Fibroblast of skin of abdomen (primary cell): ENCODE measurements at regions not wholly inside any gene's neighbourhood (a gene's known extent, or its start where the extent isn't known, plus 50 kb on each side); places are given as distances from the start of the nearest gene placed in this dataset.
"Not testable (repeated sequence)": the region's sequence is repeated elsewhere in the genome, so short reads cannot be mapped to it uniquely, and the experiment has no call there.

Experiments used
- DNase-seq: peaks from one replicate; pipeline ENCODE4 v3.0.0-alpha.2; 2013

DNA sequence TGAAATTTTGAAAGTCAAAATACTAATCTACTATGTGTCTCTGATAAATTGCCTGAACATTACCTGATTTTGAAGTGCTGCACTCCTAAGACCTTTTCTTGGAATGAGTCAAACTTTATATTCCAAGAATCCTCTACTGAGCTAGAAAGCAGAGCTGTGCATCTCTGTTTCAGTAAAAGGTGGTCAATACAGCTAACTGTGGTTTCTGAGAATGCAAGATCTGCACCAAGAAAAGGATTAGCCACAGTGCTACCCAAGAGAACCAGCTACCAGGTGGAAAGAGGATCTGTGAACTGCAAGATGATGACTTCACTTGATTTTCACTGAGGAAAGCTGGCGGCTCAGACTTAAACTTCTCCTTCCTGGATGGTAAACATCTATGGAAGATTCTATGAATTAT is 289.3 kb downstream of the LIPI start:
- DNase-seq, result not testable (repeated sequence)

DNA sequence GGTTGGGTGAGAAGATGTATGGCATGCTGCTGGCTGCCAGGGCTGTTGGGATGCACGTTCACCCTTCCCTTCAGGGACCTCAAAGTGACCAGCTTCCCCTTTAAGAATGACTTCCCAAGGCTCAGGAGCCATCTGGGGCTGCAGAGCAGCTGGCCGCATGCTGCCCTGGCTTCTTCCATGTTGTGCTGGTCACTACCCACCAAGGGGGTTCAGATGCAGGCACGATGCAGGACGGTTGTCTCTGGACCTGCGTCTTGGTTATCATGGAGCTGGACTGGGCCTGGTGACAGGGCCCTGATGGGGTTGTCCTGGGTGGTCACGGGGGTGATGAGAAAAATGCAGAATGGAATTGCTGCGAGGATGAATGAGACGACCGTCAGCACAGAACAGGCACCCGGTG is 297.8 kb downstream of the POTED start:
- not testable (repeated sequence) for DNase-seq

DNA sequence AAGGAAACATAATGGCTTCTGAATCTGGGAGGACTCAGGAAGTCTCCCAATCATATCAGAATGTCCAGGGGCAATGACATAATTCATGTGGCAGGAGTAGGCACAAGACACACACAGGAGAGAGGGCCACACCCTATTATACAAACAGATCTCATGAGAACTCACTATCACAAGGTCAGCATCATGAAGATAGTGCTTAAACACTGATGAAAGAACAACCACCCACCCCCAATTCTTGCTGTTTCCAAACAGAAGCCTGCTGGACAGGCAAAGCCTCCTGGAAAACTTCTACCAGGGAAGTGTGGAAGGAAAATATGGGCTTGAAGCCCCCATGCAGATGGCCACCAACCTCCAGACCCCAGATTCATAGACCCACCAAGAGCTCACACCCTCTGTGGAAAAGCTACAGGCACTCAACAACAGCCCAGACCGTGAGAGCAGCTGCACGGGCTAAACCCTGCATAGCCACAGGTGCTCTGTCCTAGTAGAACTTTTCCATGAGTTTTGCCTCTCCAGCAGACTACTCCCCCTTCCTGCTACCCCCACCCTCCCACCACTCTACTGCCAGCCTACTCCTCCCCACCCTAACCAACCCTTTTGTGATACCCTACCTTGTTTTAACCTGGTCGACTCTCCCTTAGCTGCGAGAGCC is 287.1 kb downstream of the POTED start:
- not testable (repeated sequence) for DNase-seq

DNA sequence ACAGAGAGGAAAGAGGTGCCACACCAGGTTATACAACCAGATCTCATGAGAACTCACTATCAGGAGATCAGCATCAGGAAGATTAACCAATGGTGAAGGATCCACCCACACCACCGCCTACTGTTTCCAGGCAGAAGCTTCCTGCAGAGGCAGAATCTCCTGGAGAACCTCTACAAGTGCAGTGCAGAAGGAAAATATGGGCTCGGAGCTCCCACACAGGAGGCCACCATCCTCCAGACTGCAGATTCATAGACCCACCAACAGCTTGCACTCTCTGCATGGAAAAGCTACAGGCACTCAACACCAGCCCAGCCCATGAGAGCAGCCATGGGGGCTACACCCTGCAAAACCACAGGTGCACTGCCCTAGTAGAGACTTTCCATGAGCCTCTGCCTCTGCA is 284.0 kb downstream of the POTED start:
- not testable (repeated sequence) for DNase-seq

DNA sequence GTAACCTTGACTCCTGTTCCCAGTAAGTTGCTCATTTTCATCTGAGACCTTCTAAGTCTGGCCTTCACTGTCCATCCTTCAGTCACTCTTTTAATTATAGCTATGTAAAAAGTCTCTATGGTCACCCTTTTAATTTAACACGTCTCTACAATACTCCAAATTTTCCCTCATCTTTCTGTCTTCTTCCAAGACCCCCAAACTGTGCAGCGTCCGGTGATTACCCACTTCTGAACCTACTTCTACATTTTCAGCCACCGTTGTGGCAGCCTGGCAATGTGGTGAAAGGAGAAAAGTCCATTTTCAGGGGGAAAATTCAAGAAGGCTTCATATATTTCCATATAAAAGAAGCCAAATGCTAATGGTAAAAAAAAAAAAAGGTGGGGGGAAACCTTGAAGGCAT is 283.4 kb downstream of the POTED start:
- DNase-seq, result not testable (repeated sequence)

DNA sequence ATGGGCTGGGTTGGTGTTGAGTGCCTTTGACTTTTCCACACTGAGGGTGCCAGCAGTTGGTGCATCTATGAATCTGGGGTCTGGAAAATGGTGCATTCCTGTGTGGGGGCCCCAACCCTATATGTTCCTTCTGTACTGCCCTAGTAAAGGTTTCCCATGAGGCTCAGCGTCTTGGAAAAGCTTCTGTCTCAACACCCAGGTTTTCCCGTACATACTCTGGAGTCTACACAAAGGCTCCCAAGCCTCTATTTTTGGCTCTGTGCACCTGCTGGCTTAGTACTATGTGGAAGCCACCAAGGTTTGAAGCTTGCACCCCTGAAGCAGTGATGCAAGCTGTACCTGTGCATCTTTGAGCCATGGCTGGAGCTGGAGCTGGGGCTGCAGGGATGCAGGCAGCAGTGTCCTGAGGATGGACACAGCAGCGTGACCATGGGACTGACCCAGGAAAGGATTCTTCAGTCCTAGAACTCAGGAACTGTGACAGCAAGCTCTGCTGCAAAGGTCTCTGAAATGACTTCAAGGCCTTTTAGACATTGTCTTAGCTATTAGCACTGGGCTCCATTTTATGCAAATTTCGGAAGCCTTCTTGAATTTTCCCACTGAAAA is 282.7 kb downstream of the POTED start:
- not testable (repeated sequence) for DNase-seq

DNA sequence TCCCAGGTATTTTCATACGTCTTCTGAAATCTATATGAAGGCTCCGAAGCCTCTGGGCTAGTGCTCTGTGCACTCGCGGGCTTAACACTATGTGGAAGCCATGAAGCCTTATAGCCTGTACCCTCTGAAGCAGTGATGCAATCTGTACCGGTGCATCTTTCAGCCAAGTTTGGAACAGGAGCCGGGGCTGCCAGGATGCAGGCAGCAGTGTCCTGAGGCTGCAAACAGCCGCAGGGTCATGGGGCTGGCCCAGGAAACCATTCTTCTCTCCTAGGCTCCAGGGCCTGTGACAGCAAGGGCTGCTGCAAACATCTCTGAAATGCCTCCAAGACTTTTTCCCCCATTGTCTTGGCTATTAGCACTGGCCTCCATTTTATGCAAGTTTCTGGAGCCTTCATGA is 279.6 kb downstream of the POTED start:
- DNase-seq, result not testable (repeated sequence)

DNA sequence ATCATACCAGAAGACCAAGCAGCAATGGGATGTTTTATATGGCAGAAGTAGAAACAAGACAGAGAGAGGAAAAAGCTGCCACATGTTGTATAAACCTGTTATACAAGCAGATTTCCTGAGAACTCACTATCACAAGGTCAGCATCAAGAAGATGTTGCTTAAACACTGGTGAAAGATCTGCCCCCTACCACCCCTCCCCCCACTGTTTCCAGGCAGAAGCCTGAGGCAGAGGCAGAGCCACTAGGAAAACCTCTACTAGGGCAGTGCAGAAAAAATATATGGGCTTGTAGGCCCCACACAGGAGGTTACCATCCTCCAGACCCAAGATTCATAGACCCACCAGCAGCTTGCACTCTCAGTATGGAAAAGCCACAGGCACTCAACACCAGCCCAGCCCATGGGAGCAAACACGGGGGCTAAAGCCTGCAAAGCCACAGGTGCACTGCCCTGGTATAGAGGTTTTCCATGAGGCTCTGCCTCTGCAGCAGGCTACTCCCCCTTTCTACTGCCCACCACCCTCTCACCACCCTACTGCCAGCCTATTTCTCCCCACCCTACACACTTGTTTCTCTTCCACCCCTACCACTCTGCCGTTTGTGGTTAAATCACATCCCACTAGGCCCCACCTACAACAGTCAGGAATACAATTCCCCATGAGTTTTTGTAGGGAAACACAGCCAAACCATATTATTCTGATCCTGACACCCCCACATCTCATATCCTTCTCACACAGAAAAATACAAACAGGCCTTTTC is 274.2 kb downstream of the POTED start:
- DNase-seq, result not testable (repeated sequence)

DNA sequence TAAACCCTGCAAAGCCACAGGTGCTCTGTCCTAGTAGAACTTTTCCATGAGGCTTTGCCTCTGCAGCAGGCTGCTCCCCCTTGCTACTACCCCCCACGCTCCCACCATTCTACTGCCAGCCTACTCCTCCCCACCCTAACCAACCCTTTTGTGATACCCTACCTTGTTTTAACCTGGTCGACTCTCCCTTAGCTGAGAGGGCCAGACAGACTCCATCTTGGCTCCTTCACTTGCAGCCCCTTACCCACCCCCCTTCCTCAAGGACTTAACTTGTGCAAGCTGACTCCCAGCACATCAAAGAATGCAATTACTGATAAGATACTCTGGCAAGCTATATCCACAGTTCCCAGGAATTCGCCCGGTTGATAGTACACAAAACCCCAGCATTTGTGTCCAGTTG is 267.9 kb downstream of the POTED start:
- DNase-seq, result not testable (repeated sequence)

DNA sequence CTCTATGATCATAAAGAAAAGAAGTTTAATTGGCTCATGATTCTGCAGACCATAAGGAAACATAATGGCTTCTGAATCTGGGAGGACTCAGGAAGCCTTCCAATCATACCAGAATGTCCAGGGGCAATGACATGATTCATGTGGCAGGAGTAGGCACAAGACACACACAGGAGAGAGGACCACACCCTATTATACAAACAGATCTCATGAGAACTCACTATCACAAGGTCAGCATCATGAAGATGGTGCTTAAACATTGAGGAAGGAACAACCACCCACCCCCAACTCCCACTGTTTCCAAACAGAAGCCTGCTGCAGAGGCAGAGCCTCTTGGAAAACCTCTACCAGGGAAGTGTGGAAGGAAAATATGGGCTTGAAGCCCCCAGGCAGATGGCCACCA is 267.4 kb downstream of the POTED start:
- DNase-seq, result not testable (repeated sequence)

DNA sequence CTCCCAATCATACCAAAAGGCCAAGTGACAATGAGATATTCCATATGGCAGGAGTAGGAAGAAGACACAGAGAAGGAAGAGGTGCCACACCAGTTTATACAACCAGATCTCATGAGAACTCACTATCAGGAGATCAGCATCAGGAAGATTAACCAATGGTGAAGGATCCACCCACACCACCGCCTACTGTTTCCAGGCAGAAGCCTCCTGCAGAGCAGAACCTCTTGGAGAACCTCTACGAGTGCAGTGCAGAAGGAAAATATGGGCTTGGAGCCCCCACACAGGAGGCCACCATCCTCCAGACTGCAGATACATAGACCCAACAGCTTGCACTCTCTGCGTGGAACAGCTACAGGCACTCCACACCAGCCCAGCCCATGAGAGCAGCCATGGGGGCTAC is 264.4 kb downstream of the POTED start:
- DNase-seq, result not testable (repeated sequence)

DNA sequence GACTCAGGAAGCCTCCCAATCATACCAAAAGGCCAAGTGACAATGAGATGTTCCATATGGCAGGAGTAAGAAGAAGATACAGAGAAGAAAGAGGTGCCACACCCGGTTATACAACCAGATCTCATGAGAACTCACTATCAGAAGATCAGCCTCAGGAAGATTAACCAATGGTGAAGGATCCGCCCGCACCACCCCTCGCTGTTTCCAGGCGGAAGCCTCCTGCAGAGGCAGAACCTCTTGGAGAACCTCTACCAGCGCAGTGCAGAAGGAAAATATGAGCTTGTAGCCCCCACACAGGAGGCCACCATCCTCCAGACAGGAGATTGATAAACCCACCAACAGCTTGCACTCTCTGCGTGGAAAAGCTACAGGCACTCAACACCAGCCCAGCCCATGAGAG is 245.1 kb downstream of the POTED start:
- no peak for DNase-seq

DNA sequence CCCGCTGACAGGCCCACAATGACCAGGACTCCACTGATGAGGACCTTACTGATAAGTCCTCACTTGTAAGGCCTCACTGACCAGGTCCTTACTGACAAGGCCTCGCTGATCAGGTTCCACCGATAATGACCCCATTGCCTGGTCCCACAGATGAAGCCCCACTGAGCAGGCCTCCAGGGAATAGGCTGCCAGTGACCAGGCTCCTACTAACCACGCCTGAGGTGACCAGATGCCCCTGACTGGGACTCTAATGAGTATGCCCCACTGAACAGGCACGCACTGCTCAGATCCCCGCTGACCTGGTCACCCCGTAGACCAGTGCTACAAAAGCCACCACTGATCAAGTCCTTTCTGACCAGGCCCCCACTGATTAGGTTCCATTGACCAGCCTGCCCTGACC is 241.2 kb downstream of the POTED start:
- not testable (repeated sequence) for DNase-seq

DNA sequence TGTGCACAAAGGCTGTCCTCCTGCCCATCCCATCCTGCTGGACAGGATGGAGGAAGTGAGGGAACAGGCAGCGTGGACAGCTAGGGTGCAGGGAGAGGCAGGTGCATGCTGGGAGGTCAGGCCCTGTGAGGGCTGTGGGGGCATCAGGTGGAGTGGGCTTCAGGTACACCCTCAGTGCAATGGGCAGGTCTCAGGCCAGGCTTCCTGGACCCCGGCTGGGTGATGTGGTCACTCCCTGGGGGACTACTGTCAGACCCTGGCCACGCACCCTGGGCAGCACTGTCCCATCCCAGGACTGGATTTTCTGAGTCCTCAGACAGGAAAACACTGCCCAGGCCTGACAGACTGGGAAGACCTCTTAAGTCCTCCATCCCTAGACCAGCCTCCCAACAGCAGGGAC is 239.9 kb downstream of the POTED start:
- not testable (repeated sequence) for DNase-seq

DNA sequence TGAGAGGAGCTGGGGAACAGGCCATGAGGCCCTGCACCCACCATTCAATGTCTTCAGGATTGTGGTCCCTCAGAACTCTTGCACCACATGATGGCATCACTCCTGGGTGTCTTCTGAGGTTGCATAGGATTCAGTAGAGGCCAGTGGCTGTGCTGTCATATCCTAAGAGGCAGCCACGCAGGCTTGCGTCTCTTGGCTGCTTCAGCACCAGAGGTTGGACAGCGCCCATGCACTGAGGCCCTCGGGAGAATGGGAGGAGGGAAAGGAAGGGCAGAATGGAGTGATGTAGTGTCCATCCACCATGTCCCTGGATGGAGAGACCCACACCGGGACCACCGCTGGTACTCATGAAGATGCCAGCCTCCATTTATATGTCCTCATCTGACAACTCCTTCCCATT is 237.1 kb downstream of the POTED start:
- not testable (repeated sequence) for DNase-seq

DNA sequence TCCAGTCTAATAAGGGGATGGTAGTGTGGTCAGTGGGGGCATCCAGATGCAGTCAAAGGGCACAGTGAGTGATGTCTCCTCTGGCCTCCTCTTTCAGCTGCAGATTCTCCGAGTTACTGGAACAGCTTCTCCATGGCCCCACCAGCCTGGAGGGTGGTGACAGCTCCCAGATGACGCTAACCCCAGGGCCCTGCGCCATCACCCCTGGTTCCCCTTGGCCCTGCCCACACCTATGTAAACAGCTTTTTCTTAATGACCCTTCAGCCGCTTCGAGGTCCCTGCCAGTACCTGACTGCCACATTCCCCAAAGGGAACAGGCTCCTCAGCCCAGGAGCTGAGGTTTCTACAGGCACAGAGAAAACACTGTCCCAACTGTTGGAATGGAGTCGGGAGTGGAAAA is 235.0 kb downstream of the POTED start:
- not testable (repeated sequence) for DNase-seq

DNA sequence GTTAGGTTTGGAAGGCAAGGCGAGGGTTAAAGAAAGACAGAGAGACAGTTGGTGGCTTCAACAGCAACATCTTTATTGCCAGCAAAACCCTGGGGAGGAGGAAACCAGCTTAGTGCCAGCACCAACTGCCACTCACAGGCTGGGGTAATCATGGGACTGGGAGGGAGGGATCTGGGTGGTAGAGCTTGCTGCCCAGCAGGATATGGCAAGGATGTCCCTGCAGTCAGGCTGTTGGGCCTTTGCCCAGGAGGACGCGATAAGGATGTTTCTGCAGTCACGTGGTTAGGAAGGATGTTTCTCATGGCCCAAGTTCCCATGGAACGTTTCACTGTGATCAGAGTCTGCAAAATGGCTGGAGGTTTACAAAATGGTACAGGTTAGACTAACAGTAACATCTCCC is 233.5 kb downstream of the POTED start:
- DNase-seq, result not testable (repeated sequence)

DNA sequence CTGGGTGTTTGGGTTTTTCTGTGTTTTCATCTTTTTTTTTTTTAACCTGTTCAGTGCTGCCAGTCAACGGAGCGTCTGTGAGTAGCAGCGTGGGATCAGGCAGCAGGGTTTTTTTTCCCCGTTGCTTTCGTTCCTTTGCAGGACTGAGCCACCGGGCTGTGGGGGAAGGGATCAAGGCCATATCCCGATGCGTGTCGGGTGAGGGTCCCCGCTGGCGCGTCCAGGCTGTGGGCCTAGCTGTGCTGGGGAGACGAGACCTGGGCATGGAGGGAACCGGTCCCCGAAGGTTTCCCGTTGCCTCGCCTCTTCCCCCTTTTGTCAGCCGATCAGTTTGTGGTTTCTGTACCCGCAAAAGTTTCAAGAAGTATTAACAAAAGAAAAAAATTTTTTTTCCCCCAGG is 218.1 kb downstream of the POTED start:
- not testable (repeated sequence) for DNase-seq

DNA sequence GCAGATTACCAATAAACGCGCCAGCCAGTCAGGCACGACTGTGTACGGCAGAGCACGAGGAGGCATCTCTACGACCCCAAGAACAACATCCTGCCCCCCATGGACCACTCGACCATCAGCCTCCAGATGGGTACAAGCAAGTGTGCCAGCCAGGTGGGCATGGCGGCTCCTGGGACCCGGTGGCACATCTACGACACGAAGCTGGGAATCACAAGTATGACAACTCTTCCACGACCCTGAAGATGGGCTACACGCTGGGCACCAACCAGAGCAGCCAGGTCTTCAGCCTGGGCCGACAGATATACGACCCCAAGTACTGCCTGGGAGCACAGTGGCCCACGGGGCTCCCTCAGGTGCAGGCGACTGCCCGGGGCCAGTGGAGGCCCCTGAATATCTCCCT is 217.6 kb downstream of the POTED start:
- DNase-seq, result no peak

DNA sequence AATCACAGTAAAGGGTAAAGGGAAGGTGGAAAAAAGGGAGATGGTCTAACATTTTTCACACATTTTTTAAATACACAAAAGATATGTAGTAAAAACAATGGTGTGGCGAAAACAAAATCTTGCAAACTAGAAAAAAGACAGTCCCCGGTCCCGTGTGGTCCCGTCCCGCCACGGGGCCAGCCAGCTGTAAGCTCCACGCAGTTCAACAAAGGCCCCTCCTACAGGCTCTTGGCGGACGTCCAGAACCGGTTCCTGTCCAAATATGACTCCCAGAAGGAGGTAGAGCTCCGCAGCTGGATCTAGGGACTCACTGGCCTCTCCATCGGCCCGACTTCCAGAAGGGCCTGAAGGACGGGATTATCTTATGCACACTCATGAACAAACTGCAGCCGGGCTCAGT is 216.9 kb downstream of the POTED start:
- DNase-seq, result not testable (repeated sequence)

DNA sequence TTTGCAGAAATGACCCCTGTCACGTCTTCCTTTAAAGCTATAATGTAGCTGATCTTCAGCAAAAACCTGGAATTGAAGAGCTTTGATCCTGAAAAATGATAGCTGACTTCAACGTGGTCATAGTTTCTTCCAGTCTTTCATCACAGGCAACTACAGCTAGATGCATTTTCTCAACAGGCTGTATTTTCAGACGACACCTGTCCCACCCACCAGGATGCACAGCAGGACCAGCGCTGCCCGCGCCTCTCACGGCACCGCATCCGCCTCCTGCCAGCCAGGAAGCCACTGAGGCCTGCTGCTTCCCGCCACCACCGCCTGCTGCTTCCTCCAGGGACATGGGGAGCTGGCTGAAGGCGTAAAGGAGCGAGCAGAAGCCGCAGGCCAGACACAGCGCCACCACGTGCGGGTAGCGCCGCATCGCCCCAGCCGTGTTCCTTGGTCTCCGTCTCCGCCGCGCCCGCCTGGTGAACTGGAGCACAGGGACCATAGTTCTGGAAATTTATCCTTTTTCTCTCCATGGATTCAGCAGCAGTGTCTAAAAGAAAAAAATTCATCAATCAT is 215.7 kb downstream of the POTED start:
- DNase-seq, result not testable (repeated sequence)

DNA sequence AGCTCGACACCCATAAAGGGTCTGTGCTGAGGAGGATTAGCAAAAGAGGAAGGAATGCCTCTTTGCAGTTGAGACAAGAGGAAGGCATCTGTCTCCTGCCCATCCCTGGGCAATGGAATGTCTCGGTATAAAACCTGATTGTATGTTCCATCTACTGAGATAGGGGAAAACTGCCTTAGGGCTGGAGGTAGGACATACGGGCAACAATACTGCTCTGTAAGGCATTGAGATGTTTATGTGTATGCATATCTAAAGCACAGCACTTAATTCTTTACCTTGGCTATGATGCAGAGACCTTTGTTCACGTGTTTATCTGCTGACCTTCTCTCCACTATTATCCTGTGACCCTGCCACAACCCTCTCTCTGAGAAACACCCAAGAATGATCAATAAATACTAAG is 210.7 kb downstream of the POTED start:
- DNase-seq, result not testable (repeated sequence)

DNA sequence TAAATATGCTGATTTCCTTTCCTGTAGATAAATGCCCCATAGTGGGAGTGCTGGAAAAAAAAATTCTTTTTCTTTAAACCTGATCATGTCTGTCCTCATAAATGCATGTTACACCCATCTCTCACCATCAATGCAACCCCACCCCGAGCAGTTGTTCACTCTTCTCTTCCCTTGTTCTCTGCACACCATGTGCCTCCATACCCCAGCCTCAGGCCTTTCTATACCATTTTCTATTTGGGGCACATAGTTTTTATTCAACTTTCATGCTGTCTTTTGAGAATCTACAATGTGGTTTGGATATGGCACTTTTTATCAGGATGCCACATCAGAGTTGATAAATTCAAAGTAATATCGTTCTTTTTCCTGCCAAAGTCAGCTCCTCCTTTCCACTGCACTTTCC is 202.6 kb downstream of the POTED start:
- DNase-seq, result not testable (repeated sequence)
